Fibroblast of villous mesenchyme (primary cell): ENCODE measurements at regions not wholly inside any gene's neighbourhood (a gene's known extent, or its start where the extent isn't known, plus 50 kb on each side); places are given as distances from the start of the nearest gene placed in this dataset.

ENCODE experiments used
- DNase-seq: peaks from one replicate; pipeline ENCODE4 v3.0.0-alpha.2; 2010; ENCODE audit warnings: low read depth
- H3K4me3 ChIP-seq: 2 replicates; pipeline ENCODE4 v1.5.1; 2011; ENCODE audit warnings: low read depth, mild to moderate bottlenecking, low read length
- CTCF ChIP-seq: IDR thresholded peaks from 2 replicates; pipeline ENCODE4 v1.5.1; 2012; ENCODE audit warnings: low read depth, mild to moderate bottlenecking, low read length; ENCODE audit not compliant: insufficient read depth

- DNase-seq = peak; percentile 3
- TF ChIP-seq CTCF = no peak
- H3K4me3 ChIP-seq = no peak overlapping the region
Observed at GRCh38 chr2:122236152-122236874, 480.9 kb downstream of the TSN start.

GRCh38 chr2:122236925-122237324 lies 481.5 kb downstream of the TSN start:
- no peak for DNase-seq
- no peak for TF ChIP-seq CTCF
- no peak overlapping the region for H3K4me3 ChIP-seq

GRCh38 chr2:122237450-122237849 lies 482.0 kb downstream of the TSN start:
- no peak for DNase-seq
- H3K4me3 ChIP-seq = no peak overlapping the region
- no peak for TF ChIP-seq CTCF

- TF ChIP-seq CTCF = no peak
- no peak for DNase-seq
- no peak overlapping the region for H3K4me3 ChIP-seq
Observed at GRCh38 chr2:122238006-122238559, 482.6 kb downstream of the TSN start.

- TF ChIP-seq CTCF = no peak
- DNase-seq = no peak
- no peak overlapping the region for H3K4me3 ChIP-seq
Observed at GRCh38 chr2:122239440-122239839, 484.0 kb downstream of the TSN start.

GRCh38 chr2:122244598-122245229 lies 489.3 kb downstream of the TSN start:
- no peak overlapping the region for H3K4me3 ChIP-seq
- no peak for DNase-seq
- no peak for TF ChIP-seq CTCF
